ENCODE measurements at regions not wholly inside any gene's neighbourhood (a gene's known extent, or its start where the extent isn't known, plus 50 kb on each side); places are given as distances from the start of the nearest gene placed in this dataset.
A peak's percentile ranks its signal among the peaks of the same experiment; 100 is the strongest.

DNA sequence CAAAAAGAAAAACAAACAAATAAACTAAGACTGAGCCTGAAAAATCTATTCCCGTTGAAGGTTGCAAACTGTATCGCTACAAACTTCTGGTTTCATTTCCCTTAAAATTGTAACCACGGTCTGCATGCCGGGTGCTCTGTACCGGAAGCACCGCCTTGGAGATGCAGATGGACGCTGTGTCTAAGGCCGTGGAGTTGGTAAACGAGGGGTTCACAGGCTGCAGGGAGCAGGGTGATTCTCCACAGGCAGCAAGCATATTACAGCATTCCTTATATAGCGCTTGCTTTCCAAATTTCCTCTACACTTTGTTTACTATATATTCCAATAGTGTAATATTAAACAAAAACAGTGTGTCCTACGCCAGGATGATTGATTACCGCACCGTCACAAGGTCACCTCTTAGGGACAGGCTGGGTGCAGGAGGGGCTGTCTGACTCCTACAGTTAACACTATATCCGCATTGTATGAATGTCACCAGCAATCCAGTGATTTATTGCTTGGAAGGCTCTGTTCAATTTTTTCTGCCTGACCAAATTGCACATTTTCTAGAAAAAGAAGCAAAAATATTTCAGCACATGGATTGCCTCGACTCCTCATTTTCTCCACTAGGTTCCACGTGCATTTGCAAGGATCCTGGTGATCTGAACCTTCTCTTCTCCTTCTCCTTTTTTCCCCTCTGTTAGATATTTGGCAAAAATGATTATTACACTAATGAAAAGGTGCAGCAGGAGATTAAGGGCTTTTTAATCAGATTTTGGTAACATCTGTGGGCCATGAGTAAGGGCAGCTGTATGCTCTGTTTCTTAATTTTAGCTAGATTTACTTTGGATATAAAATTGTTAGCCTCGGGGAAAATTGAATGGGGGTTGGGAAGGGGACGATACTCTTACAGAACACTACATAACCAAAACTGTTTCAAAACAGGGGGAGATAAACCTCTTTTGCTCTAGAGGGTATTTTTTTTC lies 325.8 kb upstream of the MGMT start:
- no peak for ATAC-seq (replicated peaks)
- Mint-ChIP-seq H3K9me3 (peaks cover 3% of the 10 kb centered on the region), H3K27ac (no peak overlapping the region), H3K4me3 (no peak overlapping the region), H3K36me3 (ENCODE audit: low read depth) (no peaks in the 10 kb centered on the region), H3K27me3 (peaks cover 22% of the 10 kb centered on the region), H3K4me1 (no peaks in the 10 kb centered on the region)

DNA sequence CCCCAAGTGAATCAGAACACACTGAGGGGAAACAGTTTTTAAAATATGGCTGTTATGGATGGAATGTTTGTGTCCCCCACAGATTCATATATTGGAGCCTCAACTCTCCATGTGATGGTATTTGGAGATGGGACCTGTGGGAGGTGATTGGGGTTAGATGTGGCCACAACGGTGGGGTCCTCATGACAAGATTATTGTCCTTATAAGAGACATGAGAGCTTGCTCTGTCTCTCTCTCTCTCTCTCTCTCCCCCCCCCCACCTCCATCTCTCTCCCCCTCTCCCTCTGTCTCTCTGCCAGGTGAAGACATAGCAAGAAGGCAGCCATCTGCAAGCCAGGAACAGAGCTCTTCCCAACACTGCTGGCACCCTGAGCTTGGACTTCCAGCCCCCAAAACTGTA lies 315.8 kb upstream of the MGMT start:
- Mint-ChIP-seq H3K36me3 (ENCODE audit: low read depth) (no peaks in the 10 kb centered on the region), H3K27ac (no peak overlapping the region), H3K9me3 (peaks cover 5% of the 10 kb centered on the region), H3K27me3 (peaks cover 6% of the 10 kb centered on the region), H3K4me3 (no peak overlapping the region), H3K4me1 (no peaks in the 10 kb centered on the region)
- ATAC-seq (replicated peaks): no peak

DNA sequence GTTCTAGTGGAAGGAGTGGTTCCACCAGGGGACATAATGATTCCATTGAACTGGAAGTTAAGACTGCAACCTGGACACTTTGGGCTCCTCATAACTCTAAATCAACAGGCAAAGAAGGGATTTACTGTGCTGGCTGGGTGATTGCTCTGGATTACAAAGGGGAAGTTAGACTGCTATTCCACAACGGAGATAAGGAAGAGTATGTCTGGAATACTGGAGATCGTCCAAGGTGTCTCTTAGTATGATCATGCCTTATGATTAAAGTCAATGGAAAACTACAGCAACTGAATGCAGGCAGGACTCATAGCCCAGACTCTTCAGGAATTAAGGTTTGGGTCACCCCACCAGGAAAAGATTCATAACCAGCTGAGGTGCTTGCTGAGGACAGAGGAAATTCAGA lies 310.6 kb upstream of the MGMT start:
- no peak for ATAC-seq (replicated peaks)

DNA sequence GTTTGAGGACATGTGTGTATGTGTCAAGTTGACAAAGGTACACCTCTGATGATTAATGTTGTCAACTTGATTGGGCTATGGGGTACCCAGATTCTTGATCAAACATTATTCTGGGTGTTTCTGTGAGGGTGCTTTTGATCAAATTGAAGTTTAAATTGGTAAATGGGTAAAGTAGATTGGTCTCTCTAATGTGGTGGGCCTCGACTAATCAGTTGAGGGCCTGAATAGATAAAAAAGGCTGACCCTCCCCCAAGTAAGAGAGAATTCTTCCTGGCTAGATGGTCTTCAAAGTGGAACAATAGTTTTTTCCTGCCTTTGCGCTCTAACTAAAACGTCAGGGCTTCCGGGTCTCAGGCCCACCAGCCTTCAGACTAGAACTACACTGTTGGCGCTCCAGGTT lies 309.9 kb upstream of the MGMT start:
- H3K36me3 Mint-ChIP-seq (ENCODE audit: low read depth): no peaks in the 10 kb centered on the region
- H3K27ac Mint-ChIP-seq: no peak overlapping the region
- H3K4me1 Mint-ChIP-seq: no peaks in the 10 kb centered on the region
- peaks cover 1% of the 10 kb centered on the region for H3K27me3 Mint-ChIP-seq
- no peak for ATAC-seq (replicated peaks)
- no peak overlapping the region for H3K4me3 Mint-ChIP-seq
- H3K9me3 Mint-ChIP-seq: no peaks in the 10 kb centered on the region

More for the DNA sequence above, 310.6 kb upstream of the MGMT start:
- Mint-ChIP-seq H3K36me3 (ENCODE audit: low read depth) (no peaks in the 10 kb centered on the region), H3K27ac (no peak overlapping the region), H3K27me3 (no peaks in the 10 kb centered on the region), H3K9me3 (no peaks in the 10 kb centered on the region), H3K4me1 (no peaks in the 10 kb centered on the region), H3K4me3 (no peak overlapping the region)

DNA sequence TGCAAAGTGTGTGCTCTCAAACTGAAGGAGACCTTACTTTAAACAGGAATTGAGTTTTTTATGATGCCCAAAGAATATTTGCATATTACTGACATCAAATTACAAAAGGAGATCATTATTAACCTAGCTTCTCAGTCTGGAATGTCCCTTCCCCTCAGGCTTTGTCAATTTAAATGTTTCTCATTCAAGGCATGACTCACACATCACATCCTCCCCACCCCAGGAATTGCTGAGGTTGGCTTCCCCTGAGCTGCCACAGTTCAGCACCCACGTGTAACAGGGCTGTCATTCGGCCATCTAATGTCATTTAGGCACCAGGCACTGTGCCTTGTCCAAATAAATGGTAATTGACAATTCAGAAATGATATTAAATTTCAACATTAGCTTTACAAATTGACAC lies 305.9 kb upstream of the MGMT start:
- H3K27me3 Mint-ChIP-seq: peaks cover 3% of the 10 kb centered on the region
- no peak overlapping the region for H3K4me3 Mint-ChIP-seq
- H3K4me1 Mint-ChIP-seq: no peaks in the 10 kb centered on the region
- no peaks in the 10 kb centered on the region for H3K9me3 Mint-ChIP-seq
- no peak overlapping the region for H3K27ac Mint-ChIP-seq
- ATAC-seq (replicated peaks): peak; percentile 46
- H3K36me3 Mint-ChIP-seq (ENCODE audit: low read depth): no peaks in the 10 kb centered on the region

DNA sequence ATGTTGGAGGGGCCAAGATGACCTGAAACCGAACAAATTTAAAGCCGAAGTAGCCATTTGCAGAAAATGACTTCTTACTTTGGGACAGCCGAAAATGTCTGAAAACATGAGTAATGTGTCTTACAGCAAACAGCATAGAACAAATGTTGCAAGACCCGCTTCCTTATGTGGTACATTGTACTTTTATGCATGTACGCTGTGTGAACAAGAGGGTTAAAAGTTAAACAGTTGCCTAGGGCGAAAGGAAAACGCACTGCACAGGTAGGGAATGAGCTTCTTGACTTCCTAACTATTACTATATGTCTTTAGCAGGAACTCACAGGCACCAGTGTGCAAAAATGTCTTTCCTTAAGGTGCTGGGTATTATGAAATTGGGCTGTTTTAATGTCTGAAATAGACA lies 303.5 kb upstream of the MGMT start:
- Mint-ChIP-seq H3K27me3 (peaks cover 3% of the 10 kb centered on the region), H3K9me3 (no peaks in the 10 kb centered on the region), H3K27ac (no peak overlapping the region), H3K36me3 (ENCODE audit: low read depth) (no peaks in the 10 kb centered on the region), H3K4me3 (no peak overlapping the region), H3K4me1 (no peaks in the 10 kb centered on the region)
- ATAC-seq (replicated peaks): no peak

GRCh38 chr10:129165076-129165720 lies 301.8 kb upstream of the MGMT start:
- ATAC-seq (replicated peaks): no peak
- no peak overlapping the region for H3K27ac Mint-ChIP-seq
- no peaks in the 10 kb centered on the region for H3K36me3 Mint-ChIP-seq (ENCODE audit: low read depth)
- H3K4me1 Mint-ChIP-seq: no peaks in the 10 kb centered on the region
- H3K27me3 Mint-ChIP-seq: peaks cover 3% of the 10 kb centered on the region
- H3K9me3 Mint-ChIP-seq: no peaks in the 10 kb centered on the region
- H3K4me3 Mint-ChIP-seq: no peak overlapping the region

GRCh38 chr10:129165770-129166169 lies 301.3 kb upstream of the MGMT start:
- Mint-ChIP-seq H3K9me3 (no peaks in the 10 kb centered on the region), H3K4me1 (no peaks in the 10 kb centered on the region), H3K27me3 (peaks cover 3% of the 10 kb centered on the region), H3K27ac (no peak overlapping the region), H3K4me3 (no peak overlapping the region), H3K36me3 (ENCODE audit: low read depth) (no peaks in the 10 kb centered on the region)
- ATAC-seq (replicated peaks): no peak

GRCh38 chr10:129168660-129169059 lies 298.4 kb upstream of the MGMT start:
- Mint-ChIP-seq H3K4me3 (no peak overlapping the region), H3K4me1 (no peaks in the 10 kb centered on the region), H3K27me3 (no peaks in the 10 kb centered on the region), H3K36me3 (ENCODE audit: low read depth) (no peaks in the 10 kb centered on the region), H3K9me3 (no peaks in the 10 kb centered on the region), H3K27ac (no peak overlapping the region)
- no peak for ATAC-seq (replicated peaks)

GRCh38 chr10:129169115-129169514 lies 297.9 kb upstream of the MGMT start:
- Mint-ChIP-seq H3K27ac (no peak overlapping the region), H3K27me3 (no peaks in the 10 kb centered on the region), H3K4me3 (no peak overlapping the region), H3K36me3 (ENCODE audit: low read depth) (no peaks in the 10 kb centered on the region), H3K4me1 (no peaks in the 10 kb centered on the region), H3K9me3 (no peaks in the 10 kb centered on the region)
- ATAC-seq (replicated peaks): no peak

DNA sequence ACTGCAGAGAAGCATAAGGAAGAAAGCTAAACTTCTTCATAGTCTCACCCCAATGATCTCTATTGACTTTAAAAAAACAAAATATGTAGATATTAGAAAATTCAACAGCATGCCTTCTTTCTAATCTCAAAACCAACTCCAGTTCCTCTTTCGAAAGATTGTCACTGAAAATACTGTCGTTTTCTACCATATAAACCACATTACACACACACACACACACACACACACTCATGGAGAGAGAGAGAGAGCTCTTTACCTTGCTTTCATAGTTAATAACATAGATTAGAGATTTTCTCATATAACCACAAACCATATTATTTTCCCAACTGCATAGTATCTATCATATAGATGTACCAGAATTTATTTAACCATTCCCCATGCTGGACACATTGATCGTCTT lies 296.2 kb upstream of the MGMT start:
- H3K27me3 Mint-ChIP-seq: peaks cover 5% of the 10 kb centered on the region
- H3K9me3 Mint-ChIP-seq: no peaks in the 10 kb centered on the region
- H3K4me3 Mint-ChIP-seq: no peak overlapping the region
- no peak overlapping the region for H3K27ac Mint-ChIP-seq
- ATAC-seq (replicated peaks): no peak
- H3K4me1 Mint-ChIP-seq: no peaks in the 10 kb centered on the region
- no peaks in the 10 kb centered on the region for H3K36me3 Mint-ChIP-seq (ENCODE audit: low read depth)

GRCh38 chr10:129171812-129172211 lies 295.2 kb upstream of the MGMT start:
- no peaks in the 10 kb centered on the region for H3K9me3 Mint-ChIP-seq
- no peak overlapping the region for H3K27ac Mint-ChIP-seq
- H3K36me3 Mint-ChIP-seq (ENCODE audit: low read depth): no peaks in the 10 kb centered on the region
- H3K27me3 Mint-ChIP-seq: peaks cover 5% of the 10 kb centered on the region
- no peak for ATAC-seq (replicated peaks)
- no peaks in the 10 kb centered on the region for H3K4me1 Mint-ChIP-seq
- no peak overlapping the region for H3K4me3 Mint-ChIP-seq

DNA sequence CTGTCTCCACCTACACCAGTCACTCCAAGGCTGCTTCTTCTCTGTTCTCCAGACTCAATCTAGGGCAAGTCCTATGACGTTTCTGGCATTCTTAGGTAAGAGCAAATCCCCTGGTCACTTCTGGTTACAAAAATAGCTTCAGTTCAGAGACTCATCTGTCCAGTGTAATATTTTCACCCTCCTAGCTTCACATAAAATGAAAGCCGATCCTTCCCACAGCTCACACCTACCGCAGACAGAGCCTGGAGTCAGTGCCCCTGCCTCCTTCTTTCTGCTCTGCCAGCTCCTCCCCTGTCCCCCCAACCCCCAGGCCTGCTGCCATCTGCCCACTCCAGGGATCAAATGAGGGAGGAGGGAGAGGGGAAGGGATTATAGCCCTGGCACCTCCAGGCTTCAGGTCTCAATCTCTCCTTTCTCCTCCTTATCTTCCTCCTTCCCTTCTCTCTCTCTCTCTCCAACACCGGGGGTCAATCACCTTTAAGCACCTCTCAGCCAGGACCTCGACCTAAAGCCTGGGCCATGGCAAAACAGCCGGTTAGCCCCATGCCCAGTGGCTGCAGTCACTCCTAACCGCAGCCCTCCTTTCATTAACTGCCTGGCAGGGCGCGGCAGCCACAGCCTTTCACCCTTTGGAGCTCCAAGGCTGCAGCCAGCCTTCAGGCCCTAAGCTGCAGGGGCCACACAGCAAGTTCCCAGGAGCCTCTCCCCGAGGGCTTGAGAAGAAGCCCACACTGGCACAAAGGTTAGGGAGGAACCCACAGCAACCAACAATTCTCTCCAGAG lies 292.6 kb upstream of the MGMT start:
- H3K27ac Mint-ChIP-seq: no peak overlapping the region
- H3K9me3 Mint-ChIP-seq: no peaks in the 10 kb centered on the region
- H3K4me3 Mint-ChIP-seq: no peak overlapping the region
- H3K4me1 Mint-ChIP-seq: no peaks in the 10 kb centered on the region
- H3K36me3 Mint-ChIP-seq (ENCODE audit: low read depth): no peaks in the 10 kb centered on the region
- peaks cover 5% of the 10 kb centered on the region for H3K27me3 Mint-ChIP-seq
- no peak for ATAC-seq (replicated peaks)

- no peaks in the 10 kb centered on the region for H3K36me3 Mint-ChIP-seq (ENCODE audit: low read depth)
- ATAC-seq (replicated peaks): no peak
Measured at GRCh38 chr10:129179245-129179971, 287.6 kb upstream of the MGMT start.

More at GRCh38 chr10:129179245-129179971, 287.6 kb upstream of the MGMT start:
- H3K9me3 Mint-ChIP-seq: peaks cover 5% of the 10 kb centered on the region
- no peak overlapping the region for H3K27ac Mint-ChIP-seq
- no peaks in the 10 kb centered on the region for H3K4me1 Mint-ChIP-seq
- H3K27me3 Mint-ChIP-seq: peaks cover 12% of the 10 kb centered on the region
- no peak overlapping the region for H3K4me3 Mint-ChIP-seq
